GM10248 (cell line): ENCODE measurements at regions not wholly inside any gene's neighbourhood (a gene's known extent, or its start where the extent isn't known, plus 50 kb on each side); places are given as distances from the start of the nearest gene placed in this dataset.

Experiments used
- CTCF ChIA-PET: fragments of 300-600 bp; sonication (Branson Sonifier 250); formaldehyde crosslinking; extraction: SDS; loops from one replicate; lab custom pipeline; 2021; ENCODE audit warnings: antibody characterized with exemption; lab: Yijun Ruan, JAX
- POLR2A ChIA-PET: fragments of 350-650 bp; sonication (Branson Sonifier 250); formaldehyde crosslinking; extraction: SDS; loops from one replicate; lab custom pipeline; 2020; ENCODE audit warnings: antibody characterized with exemption; lab: Yijun Ruan, JAX
- DNase-seq: peaks from one replicate; pipeline ENCODE4 v3.0.0; 2012; ENCODE audit errors: extremely low spot score
- CTCF ChIP-seq: IDR thresholded peaks from 2 replicates; pipeline ENCODE4 v1.5.1; 2012; ENCODE audit warnings: mild to moderate bottlenecking, low read depth; ENCODE audit errors: extremely low read depth, missing control alignments, control extremely low read depth

- ChIA-PET CTCF (no interaction called here), POLR2A (no interaction called here)
- no peak for DNase-seq
- no peak for TF ChIP-seq CTCF
These were observed 57.7 kb upstream of the ZNF618 start for GRCh38 chr9:113818391-113818790.

GRCh38 chr9:113822315-113822714, 53.8 kb upstream of the ZNF618 start:
- no peak for DNase-seq
- ChIA-PET POLR2A (no interaction called here), CTCF (interaction anchor here (1.0 kb wide), 2 partner anchors 14 to 85 kb away, joined by 3 read pairs; no protein-coding TSS in a partner anchor)

GRCh38 chr9:113823421-113823820, 52.7 kb upstream of the ZNF618 start:
- CTCF ChIA-PET: interaction anchor here (1.1 kb wide), 1 partner anchor 15 kb away, joined by 4 read pairs; no protein-coding TSS in a partner anchor
- DNase-seq: no peak
- POLR2A ChIA-PET: no interaction called here
- no peak for TF ChIP-seq CTCF

More at GRCh38 chr9:113822315-113822714, 53.8 kb upstream of the ZNF618 start:
- no peak for TF ChIP-seq CTCF
